Progenitor cell of endocrine pancreas (in vitro differentiated cells): ENCODE measurements at regions not wholly inside any gene's neighbourhood (a gene's known extent, or its start where the extent isn't known, plus 50 kb on each side); places are given as distances from the start of the nearest gene placed in this dataset.
"Not testable (repeated sequence)": the region's sequence is repeated elsewhere in the genome, so short reads cannot be mapped to it uniquely, and the experiment has no call there.

ENCODE experiments used
- DNase-seq: peaks from one replicate; pipeline ENCODE4 v3.0.0; 2021; ENCODE audit warnings: low spot score; ENCODE audit not compliant: unreplicated experiment
- H3K27ac Mint-ChIP-seq: 2 replicates; pipeline ENCODE4 v1.8.0; 2021; ENCODE audit warnings: mild to moderate bottlenecking, moderate library complexity, mixed read lengths
- H3K27me3 Mint-ChIP-seq: 2 replicates; pipeline ENCODE4 v1.8.0; 2021; ENCODE audit warnings: mixed read lengths
- H3K36me3 Mint-ChIP-seq: 2 replicates; pipeline ENCODE4 v1.8.0; 2022; ENCODE audit warnings: mixed read lengths; ENCODE audit not compliant: insufficient read depth
- H3K4me1 Mint-ChIP-seq: 2 replicates; pipeline ENCODE4 v1.8.0; 2021; ENCODE audit warnings: low read depth, mixed read lengths
- H3K4me3 Mint-ChIP-seq: 2 replicates; pipeline ENCODE4 v1.8.0; 2021; ENCODE audit warnings: low read depth, mild to moderate bottlenecking, moderate library complexity, mixed read lengths
- H3K9me3 Mint-ChIP-seq: 2 replicates; pipeline ENCODE4 v1.8.0; 2021; ENCODE audit warnings: low read depth, mixed read lengths
- CTCF ChIP-seq: fragments of 200-600 bp; sonication (generic); IDR thresholded peaks from one replicate; pipeline ENCODE4 v1.5.0; 2021; ENCODE audit warnings: antibody characterized with exemption, mild to moderate bottlenecking; ENCODE audit not compliant: unreplicated experiment

GRCh38 chr9:38176251-38176650 is 107.2 kb upstream of the SHB start:
- Mint-ChIP-seq H3K4me1 (peaks cover 3% of the 10 kb centered on the region), H3K36me3 (peaks cover 7% of the 10 kb centered on the region), H3K27ac (no peak overlapping the region), H3K27me3 (peaks cover 3% of the 10 kb centered on the region), H3K4me3 (no peak overlapping the region), H3K9me3 (peaks cover 7% of the 10 kb centered on the region)
- DNase-seq: no peak
- no peak for TF ChIP-seq CTCF

DNA sequence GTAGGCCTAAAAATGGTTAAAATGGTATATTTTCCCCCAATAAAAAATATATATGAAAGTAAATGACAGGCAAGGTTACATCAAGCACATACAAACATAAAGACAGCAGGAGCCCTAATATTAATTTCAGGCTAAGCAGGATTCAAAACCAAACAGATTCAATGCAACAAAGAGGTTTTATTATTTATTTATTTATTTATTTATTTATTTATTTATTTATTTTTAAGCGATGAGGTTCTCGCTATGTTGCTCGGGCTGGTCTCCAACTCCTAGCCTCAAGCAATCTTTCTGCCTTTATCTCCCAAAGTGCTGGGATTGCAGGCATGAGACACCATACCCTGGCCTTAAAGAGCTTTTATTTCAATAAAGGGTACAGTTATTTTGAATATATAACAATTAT is 106.4 kb upstream of the SHB start:
- peaks cover 3% of the 10 kb centered on the region for H3K27me3 Mint-ChIP-seq
- no peak for DNase-seq
- no peak for TF ChIP-seq CTCF
- peaks cover 3% of the 10 kb centered on the region for H3K4me1 Mint-ChIP-seq
- no peak overlapping the region for H3K27ac Mint-ChIP-seq
- no peak overlapping the region for H3K4me3 Mint-ChIP-seq
- H3K9me3 Mint-ChIP-seq: peaks cover 13% of the 10 kb centered on the region
- H3K36me3 Mint-ChIP-seq: peaks cover 10% of the 10 kb centered on the region

DNA sequence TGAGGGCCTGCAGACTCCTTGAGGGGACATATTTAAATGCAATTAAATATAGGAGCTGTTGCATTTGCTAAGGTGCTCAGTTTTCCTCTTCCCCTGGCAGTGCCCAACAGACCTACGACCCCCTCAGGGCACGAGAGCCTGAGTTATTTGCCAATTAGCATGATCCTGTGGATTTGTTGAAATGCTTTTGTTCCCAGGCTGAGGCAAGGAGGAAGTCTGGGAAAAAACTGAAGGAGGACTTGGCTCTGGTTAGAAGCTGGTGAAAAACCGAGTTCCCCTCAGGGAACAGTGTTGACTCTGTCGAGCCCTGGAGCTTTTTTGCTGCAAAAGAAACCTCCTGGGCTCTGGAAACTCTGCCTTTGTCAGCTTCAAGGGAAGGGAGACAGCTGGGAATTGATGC is 103.6 kb upstream of the SHB start:
- H3K4me1 Mint-ChIP-seq: peaks cover 4% of the 10 kb centered on the region
- H3K27ac Mint-ChIP-seq: no peak overlapping the region
- no peak for TF ChIP-seq CTCF
- peaks cover 12% of the 10 kb centered on the region for H3K36me3 Mint-ChIP-seq
- peaks cover 18% of the 10 kb centered on the region for H3K9me3 Mint-ChIP-seq
- H3K4me3 Mint-ChIP-seq: no peak overlapping the region
- DNase-seq: no peak
- no peaks in the 10 kb centered on the region for H3K27me3 Mint-ChIP-seq

GRCh38 chr9:38171926-38172325 is 102.9 kb upstream of the SHB start:
- no peaks in the 10 kb centered on the region for H3K27me3 Mint-ChIP-seq
- no peak overlapping the region for H3K4me3 Mint-ChIP-seq
- H3K36me3 Mint-ChIP-seq: peaks cover 12% of the 10 kb centered on the region
- peaks cover 18% of the 10 kb centered on the region for H3K9me3 Mint-ChIP-seq
- H3K4me1 Mint-ChIP-seq: peaks cover 4% of the 10 kb centered on the region
- no peak for TF ChIP-seq CTCF
- H3K27ac Mint-ChIP-seq: no peak overlapping the region
- no peak for DNase-seq

GRCh38 chr9:38171538-38171884 is 102.5 kb upstream of the SHB start:
- no peak for TF ChIP-seq CTCF
- DNase-seq: no peak
- Mint-ChIP-seq H3K27ac (no peak overlapping the region), H3K9me3 (peaks cover 18% of the 10 kb centered on the region), H3K27me3 (no peaks in the 10 kb centered on the region), H3K36me3 (peaks cover 12% of the 10 kb centered on the region), H3K4me3 (no peak overlapping the region), H3K4me1 (peaks cover 4% of the 10 kb centered on the region)

GRCh38 chr9:38170763-38171537 is 101.9 kb upstream of the SHB start:
- not testable (repeated sequence) for DNase-seq

GRCh38 chr9:38170155-38170554 is 101.1 kb upstream of the SHB start:
- Mint-ChIP-seq H3K36me3 (peaks cover 12% of the 10 kb centered on the region), H3K9me3 (peaks cover 18% of the 10 kb centered on the region)
- not testable (repeated sequence) for DNase-seq, H3K4me3 Mint-ChIP-seq, H3K27me3 Mint-ChIP-seq, H3K4me1 Mint-ChIP-seq, H3K27ac Mint-ChIP-seq

More at GRCh38 chr9:38170763-38171537, 101.9 kb upstream of the SHB start:
- H3K9me3 Mint-ChIP-seq: peaks cover 18% of the 10 kb centered on the region
- not testable (repeated sequence) for H3K4me3 Mint-ChIP-seq, H3K4me1 Mint-ChIP-seq, H3K27me3 Mint-ChIP-seq
- H3K27ac Mint-ChIP-seq: peak overlapping the region; percentile 60
- H3K36me3 Mint-ChIP-seq: peaks cover 12% of the 10 kb centered on the region
